HepG2 (cell line): ENCODE measurements at regions not wholly inside any gene's neighbourhood (a gene's known extent, or its start where the extent isn't known, plus 50 kb on each side); places are given as distances from the start of the nearest gene placed in this dataset.

Experiments
- ATAC-seq: fragments of 200-7000 bp; cut with Tn5 transposase; 3 replicates; pipeline ENCODE4 v1.9.1; 2020; ENCODE audit warnings: mild to moderate bottlenecking, moderate library complexity
- BruUV-seq: library from RNA; stranded (reverse); fragments of 400-500 nt; replicated peaks from 2 replicates; lab custom pipeline; 2021; lab: Mats Ljungman, UMichigan
- CTCF ChIA-PET: fragments of 300-600 bp; formaldehyde crosslinking; extraction: SDS; loops from one replicate; lab custom pipeline; 2021; ENCODE audit warnings: low total read pairs, inconsistent platforms, low intra/inter-chr PET ratio; lab: Yijun Ruan, JAX
- POLR2A ChIA-PET: fragments of 350-600 bp; sonication (Branson Sonifier 250); formaldehyde crosslinking; loops from one replicate; lab custom pipeline; 2020; ENCODE audit warnings: antibody characterized with exemption, inconsistent platforms; lab: Yijun Ruan, JAX
- DNase-seq: peaks from one replicate; pipeline ENCODE4 v3.0.0-alpha.2; 2015; ENCODE audit warnings: low spot score
- FAIRE-seq: peaks from 3 replicates; lab custom pipeline; 2011; peaks lifted over from hg19 to GRCh38; lab: Jason Lieb, UNC
- H2AFZ ChIP-seq: one replicate; pipeline ENCODE4 v1.6.1; 2011; ENCODE audit warnings: low read length, inconsistent platforms
- H3K27ac ChIP-seq: fragments of 300-600 bp; 3 replicates; pipeline ENCODE4 v1.8.0; 2011; ENCODE audit warnings: mixed run types, mild to moderate bottlenecking, mixed read lengths, low read length, inconsistent platforms; ENCODE audit not compliant: insufficient read depth; ENCODE audit errors: extremely low read length
- H3K27me3 ChIP-seq, 2 experiments: fragments of 200-600 bp in 1 of 2; 2 replicates in 1 of 2; 3 replicates in 1 of 2; pipeline versions ENCODE4 v1.6.0 to v1.8.0; 2011; ENCODE audit warnings: low read length in 2 of 2, mild to moderate bottlenecking in 2 of 2, moderate library complexity in 2 of 2, inconsistent platforms in 1 of 2; ENCODE audit not compliant: insufficient read depth in 2 of 2, control insufficient read depth in 1 of 2
- H3K36me3 ChIP-seq, 2 experiments: fragments of 200-600 bp in 1 of 2; replicated peaks in 1 of 2; 2 replicates in 1 of 2; 3 replicates in 1 of 2; pipeline versions ENCODE4 v1.5.1 to v1.8.0; 2011; ENCODE audit warnings: low read length in 2 of 2, inconsistent platforms in 1 of 2; ENCODE audit not compliant: insufficient read depth in 2 of 2, control insufficient read depth in 1 of 2
- H3K4me1 ChIP-seq: 2 replicates; pipeline ENCODE4 v1.5.1; 2012; ENCODE audit warnings: low read length, inconsistent platforms; ENCODE audit not compliant: insufficient read depth
- H3K4me2 ChIP-seq: 2 replicates; pipeline ENCODE4 v1.6.0; 2011; ENCODE audit warnings: low read depth, low read length, inconsistent platforms
- H3K4me3 ChIP-seq, 3 experiments: fragments of 200-600 bp in 1 of 3; sonication (generic), shearing (Covaris generic) in 1 of 3; replicated peaks in 1 of 3; 2 replicates each; pipeline ENCODE4 v1.5.1; 2011 to 2016; ENCODE audit warnings: low read length in 3 of 3, inconsistent platforms in 2 of 3, low read depth in 2 of 3, mild to moderate bottlenecking in 2 of 3, control low read depth in 1 of 3, mixed read lengths in 1 of 3; ENCODE audit not compliant: insufficient read depth in 1 of 3
- H3K79me2 ChIP-seq: one replicate; pipeline ENCODE4 v1.6.1; 2011; ENCODE audit warnings: low read length, inconsistent platforms; ENCODE audit not compliant: insufficient read depth
- H3K9ac ChIP-seq: 2 replicates; pipeline ENCODE4 v1.6.0; 2011; ENCODE audit warnings: mild to moderate bottlenecking, low read depth, low read length, inconsistent platforms; ENCODE audit not compliant: insufficient read depth
- H3K9me3 ChIP-seq: 2 replicates; pipeline ENCODE4 v1.5.1; 2012; ENCODE audit warnings: mild to moderate bottlenecking, low read length
- H4K20me1 ChIP-seq: 2 replicates; pipeline ENCODE4 v1.6.0; 2011; ENCODE audit warnings: inconsistent platforms, mild to moderate bottlenecking, low read length, moderate library complexity; ENCODE audit not compliant: insufficient read depth
- EED ChIP-seq: sonication (generic); formaldehyde crosslinking; IDR thresholded peaks from 2 replicates; pipeline ENCODE4 v1.5.0; 2020; ENCODE audit warnings: mild to moderate bottlenecking, missing genetic modification reagents
- JDP2 ChIP-seq: sonication (generic); formaldehyde crosslinking; IDR thresholded peaks from 2 replicates; pipeline ENCODE4 v1.8.1; 2022; ENCODE audit warnings: missing genetic modification reagents, borderline replicate concordance
- MBD4 ChIP-seq: IDR thresholded peaks from 2 replicates; pipeline ENCODE4 v1.6.1; 2012; ENCODE audit warnings: low read length, inconsistent platforms, borderline replicate concordance
- MXD4 ChIP-seq: IDR thresholded peaks from 2 replicates; pipeline ENCODE4 v1.6.1; 2016; ENCODE audit warnings: mild to moderate bottlenecking, missing biosample characterization, missing genetic modification reagents
- PAF1 ChIP-seq: IDR thresholded peaks from 2 replicates; pipeline ENCODE4 v1.6.1; 2016; ENCODE audit warnings: missing genetic modification reagents, missing compliant biosample characterization
- TBL1XR1 ChIP-seq: fragments of 150-350 bp; IDR thresholded peaks from 2 replicates; pipeline ENCODE4 v1.6.1; 2014; ENCODE audit warnings: borderline replicate concordance, low read length; ENCODE audit not compliant: partially characterized antibody
- ZNF160 ChIP-seq: sonication (generic); formaldehyde crosslinking; IDR thresholded peaks from 2 replicates; pipeline ENCODE4 v1.8.0; 2022; ENCODE audit warnings: mild to moderate bottlenecking, inconsistent platforms, missing genetic modification reagents
- ZNF431 ChIP-seq: sonication (generic); formaldehyde crosslinking; IDR thresholded peaks from 2 replicates; pipeline ENCODE4 v1.9.0; 2022; ENCODE audit warnings: missing genetic modification reagents, low read depth, mild to moderate bottlenecking, borderline replicate concordance
- ZNF557 ChIP-seq: sonication (generic); formaldehyde crosslinking; IDR thresholded peaks from 2 replicates; pipeline ENCODE4 v1.4.0; 2020; ENCODE audit warnings: missing genetic modification reagents
- ZNF615 ChIP-seq: sonication (generic); formaldehyde crosslinking; IDR thresholded peaks from 2 replicates; pipeline ENCODE4 v1.5.0; 2020; ENCODE audit warnings: mild to moderate bottlenecking, missing genetic modification reagents, borderline replicate concordance
- ZSCAN20 ChIP-seq: sonication (generic); formaldehyde crosslinking; IDR thresholded peaks from 2 replicates; pipeline ENCODE4 v1.4.0; 2020; ENCODE audit warnings: missing genetic modification reagents, mild to moderate bottlenecking, borderline replicate concordance
- WGBS: methylation state at CpG from one replicate; pipeline ENCODE4 v1.1.6; 2017; ENCODE audit warnings: low lambda C conversion rate; 5-methylcytosine and 5-hydroxymethylcytosine counted together
- in situ Hi-C: cut with HindIII; loops from 2 replicates; pipeline ENCODE4 v1.10.0; 2017; ENCODE audit warnings: low pct_unique_long_range_greater_than_20kb; ENCODE audit not compliant: extremely low pct_ligation_motif_present
- intact Hi-C: fragments of 100-400 bp; cut with micrococcal nuclease; formaldehyde crosslinking; loops from one replicate; pipeline ENCODE4 v1.10.0; 2022; ENCODE audit not compliant: unreplicated experiment
- TF ChIP-seq, protein P1 (sequence below): sonication (generic); formaldehyde crosslinking; IDR thresholded peaks from 2 replicates; pipeline ENCODE4 v1.5.0; 2020; ENCODE audit warnings: missing genetic modification reagents, mild to moderate bottlenecking, borderline replicate concordance
- TF ChIP-seq, protein P2 (sequence below): IDR thresholded peaks from 2 replicates; pipeline ENCODE4 v1.6.1; 2012; ENCODE audit warnings: low read depth, low read length, improper control_type of control experiment
- TF ChIP-seq, protein P3 (sequence below): IDR thresholded peaks from 2 replicates; pipeline ENCODE4 v1.6.1; 2016; ENCODE audit warnings: low read depth, control low read depth
- TF ChIP-seq, protein P4 (sequence below): IDR thresholded peaks from 2 replicates; pipeline ENCODE4 v1.6.1; 2016; ENCODE audit warnings: missing compliant biosample characterization, missing genetic modification reagents, borderline replicate concordance
- TF ChIP-seq, protein P5 (sequence below): sonication (generic); formaldehyde crosslinking; conservative IDR thresholded peaks from 2 replicates; pipeline ENCODE4 v1.8.1; 2023; ENCODE audit warnings: missing genetic modification reagents

DNA sequence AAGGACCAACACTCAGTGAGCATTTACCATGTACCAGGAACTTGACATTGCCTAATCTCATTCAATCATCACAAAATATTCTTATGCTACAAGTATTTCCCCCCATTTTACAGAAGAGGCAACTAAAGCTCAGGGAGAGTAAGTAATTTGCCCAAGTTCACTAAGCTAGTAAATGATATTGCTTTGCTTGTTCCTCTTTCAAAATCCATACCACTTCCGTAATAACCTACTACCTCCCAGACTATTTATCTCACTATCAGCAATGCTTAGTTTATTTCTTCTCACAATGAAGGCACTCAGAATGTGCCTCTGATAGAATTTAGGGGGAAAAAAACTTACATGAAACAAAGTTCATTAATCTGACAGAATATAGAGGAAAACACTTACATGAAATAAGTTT is 1070.9 kb upstream of the FANCL start:
- ChIA-PET POLR2A (no interaction called here), CTCF (no interaction called here)
- FAIRE-seq (no peak), ATAC-seq (no peak), DNase-seq (no peak)
- H3K4me3 ChIP-seq: no peak overlapping the region
- H4K20me1 ChIP-seq: no peaks in the 10 kb centered on the region
- H3K27me3 ChIP-seq: no peaks in the 10 kb centered on the region
- no peak overlapping the region for H2AFZ ChIP-seq
- no peaks in the 10 kb centered on the region for H3K79me2 ChIP-seq
- H3K4me2 ChIP-seq: no peak overlapping the region
- H3K36me3 ChIP-seq: no peaks in the 10 kb centered on the region
- H3K9ac ChIP-seq: no peak overlapping the region
- H3K4me1 ChIP-seq: no peaks in the 10 kb centered on the region
- in situ Hi-C loops: no loop called here
- H3K27ac ChIP-seq: no peak overlapping the region
- intact Hi-C loops: no loop called here
- no peaks in the 10 kb centered on the region for H3K9me3 ChIP-seq
- no TSS peak for BruUV-seq
- 4% methylated on average over 1 of the region's 1 CpG for WGBS
- TF ChIP-seq JDP2 (CRISPR knock-in tag): no peak
- no peak for TF ChIP-seq EED (CRISPR knock-in tag)
- TF ChIP-seq, protein P1, sequence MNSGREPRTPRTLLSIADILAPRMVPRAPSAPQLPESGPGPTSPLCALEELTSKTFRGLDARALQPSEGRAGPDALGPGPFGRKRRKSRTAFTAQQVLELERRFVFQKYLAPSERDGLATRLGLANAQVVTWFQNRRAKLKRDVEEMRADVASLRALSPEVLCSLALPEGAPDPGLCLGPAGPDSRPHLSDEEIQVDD: no peak
- no peak for TF ChIP-seq ZNF557 (CRISPR knock-in tag)
- TF ChIP-seq ZSCAN20 (CRISPR knock-in tag): no peak
- no peak for TF ChIP-seq ZNF431 (CRISPR knock-in tag)
- no peak for TF ChIP-seq PAF1 (CRISPR knock-in tag)
- no peak for TF ChIP-seq MBD4
- TF ChIP-seq, protein P2, sequence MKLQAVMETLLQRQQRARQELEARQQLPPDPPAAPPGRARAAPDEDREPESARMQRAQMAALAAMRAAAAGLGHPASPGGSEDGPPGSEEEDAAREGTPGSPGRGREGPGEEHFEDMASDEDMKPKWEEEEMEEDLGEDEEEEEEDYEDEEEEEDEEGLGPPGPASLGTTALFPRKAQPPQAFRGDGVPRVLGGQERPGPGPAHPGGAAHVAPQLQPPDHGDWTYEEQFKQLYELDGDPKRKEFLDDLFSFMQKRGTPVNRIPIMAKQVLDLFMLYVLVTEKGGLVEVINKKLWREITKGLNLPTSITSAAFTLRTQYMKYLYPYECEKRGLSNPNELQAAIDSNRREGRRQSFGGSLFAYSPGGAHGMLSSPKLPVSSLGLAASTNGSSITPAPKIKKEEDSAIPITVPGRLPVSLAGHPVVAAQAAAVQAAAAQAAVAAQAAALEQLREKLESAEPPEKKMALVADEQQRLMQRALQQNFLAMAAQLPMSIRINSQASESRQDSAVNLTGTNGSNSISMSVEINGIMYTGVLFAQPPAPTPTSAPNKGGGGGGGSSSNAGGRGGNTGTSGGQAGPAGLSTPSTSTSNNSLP: no peak
- TF ChIP-seq, protein P3, sequence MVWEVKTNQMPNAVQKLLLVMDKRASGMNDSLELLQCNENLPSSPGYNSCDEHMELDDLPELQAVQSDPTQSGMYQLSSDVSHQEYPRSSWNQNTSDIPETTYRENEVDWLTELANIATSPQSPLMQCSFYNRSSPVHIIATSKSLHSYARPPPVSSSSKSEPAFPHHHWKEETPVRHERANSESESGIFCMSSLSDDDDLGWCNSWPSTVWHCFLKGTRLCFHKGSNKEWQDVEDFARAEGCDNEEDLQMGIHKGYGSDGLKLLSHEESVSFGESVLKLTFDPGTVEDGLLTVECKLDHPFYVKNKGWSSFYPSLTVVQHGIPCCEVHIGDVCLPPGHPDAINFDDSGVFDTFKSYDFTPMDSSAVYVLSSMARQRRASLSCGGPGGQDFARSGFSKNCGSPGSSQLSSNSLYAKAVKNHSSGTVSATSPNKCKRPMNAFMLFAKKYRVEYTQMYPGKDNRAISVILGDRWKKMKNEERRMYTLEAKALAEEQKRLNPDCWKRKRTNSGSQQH (CRISPR knock-in tag): no peak
- no peak for TF ChIP-seq ZNF615 (CRISPR knock-in tag)
- TF ChIP-seq, protein P4, sequence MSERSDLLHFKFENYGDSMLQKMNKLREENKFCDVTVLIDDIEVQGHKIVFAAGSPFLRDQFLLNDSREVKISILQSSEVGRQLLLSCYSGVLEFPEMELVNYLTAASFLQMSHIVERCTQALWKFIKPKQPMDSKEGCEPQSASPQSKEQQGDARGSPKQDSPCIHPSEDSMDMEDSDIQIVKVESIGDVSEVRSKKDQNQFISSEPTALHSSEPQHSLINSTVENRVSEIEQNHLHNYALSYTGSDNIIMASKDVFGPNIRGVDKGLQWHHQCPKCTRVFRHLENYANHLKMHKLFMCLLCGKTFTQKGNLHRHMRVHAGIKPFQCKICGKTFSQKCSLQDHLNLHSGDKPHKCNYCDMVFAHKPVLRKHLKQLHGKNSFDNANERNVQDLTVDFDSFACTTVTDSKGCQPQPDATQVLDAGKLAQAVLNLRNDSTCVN (CRISPR knock-in tag): no peak
- TF ChIP-seq MXD4 (CRISPR knock-in tag): no peak
- TF ChIP-seq, protein P5, sequence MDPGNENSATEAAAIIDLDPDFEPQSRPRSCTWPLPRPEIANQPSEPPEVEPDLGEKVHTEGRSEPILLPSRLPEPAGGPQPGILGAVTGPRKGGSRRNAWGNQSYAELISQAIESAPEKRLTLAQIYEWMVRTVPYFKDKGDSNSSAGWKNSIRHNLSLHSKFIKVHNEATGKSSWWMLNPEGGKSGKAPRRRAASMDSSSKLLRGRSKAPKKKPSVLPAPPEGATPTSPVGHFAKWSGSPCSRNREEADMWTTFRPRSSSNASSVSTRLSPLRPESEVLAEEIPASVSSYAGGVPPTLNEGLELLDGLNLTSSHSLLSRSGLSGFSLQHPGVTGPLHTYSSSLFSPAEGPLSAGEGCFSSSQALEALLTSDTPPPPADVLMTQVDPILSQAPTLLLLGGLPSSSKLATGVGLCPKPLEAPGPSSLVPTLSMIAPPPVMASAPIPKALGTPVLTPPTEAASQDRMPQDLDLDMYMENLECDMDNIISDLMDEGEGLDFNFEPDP: no peak
- TF ChIP-seq TBL1XR1: no peak
- TF ChIP-seq ZNF160 (CRISPR knock-in tag): no peak
